ENCODE measurements at regions not wholly inside any gene's neighbourhood (a gene's known extent, or its start where the extent isn't known, plus 50 kb on each side); places are given as distances from the start of the nearest gene placed in this dataset.

DNA sequence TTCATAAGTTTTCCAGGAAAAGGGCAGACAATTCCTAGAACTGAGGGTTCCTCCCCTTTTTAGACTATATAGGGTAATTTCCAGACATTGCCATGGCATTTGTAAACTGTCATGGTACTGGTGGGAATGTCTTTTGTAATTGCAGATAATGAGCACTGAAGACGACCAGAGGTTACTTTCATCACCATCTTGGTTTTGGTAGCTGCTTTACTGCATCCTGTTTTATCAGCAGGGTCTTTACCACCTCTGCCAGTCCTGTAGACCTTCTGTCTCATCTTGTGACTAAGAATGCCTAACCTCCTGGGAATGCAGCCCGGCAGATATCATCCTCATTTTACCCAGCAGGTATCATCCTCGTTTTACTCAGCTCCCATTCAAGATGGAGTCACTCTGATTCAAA is 583.9 kb upstream of the KLHL29 start:
- TF ChIP-seq, protein P1, sequence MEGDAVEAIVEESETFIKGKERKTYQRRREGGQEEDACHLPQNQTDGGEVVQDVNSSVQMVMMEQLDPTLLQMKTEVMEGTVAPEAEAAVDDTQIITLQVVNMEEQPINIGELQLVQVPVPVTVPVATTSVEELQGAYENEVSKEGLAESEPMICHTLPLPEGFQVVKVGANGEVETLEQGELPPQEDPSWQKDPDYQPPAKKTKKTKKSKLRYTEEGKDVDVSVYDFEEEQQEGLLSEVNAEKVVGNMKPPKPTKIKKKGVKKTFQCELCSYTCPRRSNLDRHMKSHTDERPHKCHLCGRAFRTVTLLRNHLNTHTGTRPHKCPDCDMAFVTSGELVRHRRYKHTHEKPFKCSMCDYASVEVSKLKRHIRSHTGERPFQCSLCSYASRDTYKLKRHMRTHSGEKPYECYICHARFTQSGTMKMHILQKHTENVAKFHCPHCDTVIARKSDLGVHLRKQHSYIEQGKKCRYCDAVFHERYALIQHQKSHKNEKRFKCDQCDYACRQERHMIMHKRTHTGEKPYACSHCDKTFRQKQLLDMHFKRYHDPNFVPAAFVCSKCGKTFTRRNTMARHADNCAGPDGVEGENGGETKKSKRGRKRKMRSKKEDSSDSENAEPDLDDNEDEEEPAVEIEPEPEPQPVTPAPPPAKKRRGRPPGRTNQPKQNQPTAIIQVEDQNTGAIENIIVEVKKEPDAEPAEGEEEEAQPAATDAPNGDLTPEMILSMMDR (conservative IDR thresholded peaks at IDR 0.05 in 1 of 2, IDR thresholded peaks at IDR 0.05 in 1 of 2; ENCODE audit: low read depth in 1 of 2, low read length in 2 of 2) = no peak
- no peak for TF ChIP-seq EZH2 (IDR thresholded peaks at IDR 0.05; ENCODE audit: low read length, missing control alignments)
